Calu3 (cell line): ENCODE measurements at regions not wholly inside any gene's neighbourhood (a gene's known extent, or its start where the extent isn't known, plus 50 kb on each side); places are given as distances from the start of the nearest gene placed in this dataset.

Source experiments
- BruUV-seq: library from RNA; stranded (reverse); fragments of 400-500 nt; replicated peaks from 2 replicates; lab custom pipeline; 2021; lab: Mats Ljungman, UMichigan
- CTCF ChIA-PET: fragments of 300-600 bp; sonication (Branson Sonifier 250); formaldehyde crosslinking; loops from one replicate; lab custom pipeline; 2022; ENCODE audit warnings: antibody characterized with exemption; lab: Charles Lee
- DNase-seq: peaks from one replicate; pipeline ENCODE4 v3.0.0; 2022
- H3K27ac Mint-ChIP-seq: one replicate; pipeline ENCODE4 v1.8.0; 2022; ENCODE audit warnings: mixed read lengths; ENCODE audit not compliant: unreplicated experiment
- H3K27me3 Mint-ChIP-seq: one replicate; pipeline ENCODE4 v1.8.0; 2022; ENCODE audit warnings: mixed read lengths; ENCODE audit not compliant: unreplicated experiment
- H3K36me3 Mint-ChIP-seq: one replicate; pipeline ENCODE4 v1.8.0; 2022; ENCODE audit warnings: mild to moderate bottlenecking, moderate library complexity, mixed read lengths; ENCODE audit not compliant: insufficient read depth, unreplicated experiment
- H3K4me1 Mint-ChIP-seq: one replicate; pipeline ENCODE4 v1.8.0; 2022; ENCODE audit warnings: mild to moderate bottlenecking, low read depth, mixed read lengths; ENCODE audit not compliant: unreplicated experiment
- H3K4me3 Mint-ChIP-seq: one replicate; pipeline ENCODE4 v1.8.0; 2022; ENCODE audit warnings: mild to moderate bottlenecking, low read depth, moderate library complexity, mixed read lengths; ENCODE audit not compliant: unreplicated experiment
- H3K9me3 Mint-ChIP-seq: one replicate; pipeline ENCODE4 v1.8.0; 2022; ENCODE audit warnings: low read depth, mixed read lengths; ENCODE audit not compliant: unreplicated experiment
- intact Hi-C: fragments of 100-400 bp; cut with micrococcal nuclease; formaldehyde crosslinking; loops from one replicate; pipeline ENCODE4 v1.10.0; 2022; ENCODE audit not compliant: unreplicated experiment
- TF ChIP-seq, protein P1 (sequence below): fragments of 200-600 bp; IDR thresholded peaks from one replicate; pipeline ENCODE4 v1.8.0; 2022; ENCODE audit warnings: antibody characterized with exemption; ENCODE audit not compliant: unreplicated experiment

DNA sequence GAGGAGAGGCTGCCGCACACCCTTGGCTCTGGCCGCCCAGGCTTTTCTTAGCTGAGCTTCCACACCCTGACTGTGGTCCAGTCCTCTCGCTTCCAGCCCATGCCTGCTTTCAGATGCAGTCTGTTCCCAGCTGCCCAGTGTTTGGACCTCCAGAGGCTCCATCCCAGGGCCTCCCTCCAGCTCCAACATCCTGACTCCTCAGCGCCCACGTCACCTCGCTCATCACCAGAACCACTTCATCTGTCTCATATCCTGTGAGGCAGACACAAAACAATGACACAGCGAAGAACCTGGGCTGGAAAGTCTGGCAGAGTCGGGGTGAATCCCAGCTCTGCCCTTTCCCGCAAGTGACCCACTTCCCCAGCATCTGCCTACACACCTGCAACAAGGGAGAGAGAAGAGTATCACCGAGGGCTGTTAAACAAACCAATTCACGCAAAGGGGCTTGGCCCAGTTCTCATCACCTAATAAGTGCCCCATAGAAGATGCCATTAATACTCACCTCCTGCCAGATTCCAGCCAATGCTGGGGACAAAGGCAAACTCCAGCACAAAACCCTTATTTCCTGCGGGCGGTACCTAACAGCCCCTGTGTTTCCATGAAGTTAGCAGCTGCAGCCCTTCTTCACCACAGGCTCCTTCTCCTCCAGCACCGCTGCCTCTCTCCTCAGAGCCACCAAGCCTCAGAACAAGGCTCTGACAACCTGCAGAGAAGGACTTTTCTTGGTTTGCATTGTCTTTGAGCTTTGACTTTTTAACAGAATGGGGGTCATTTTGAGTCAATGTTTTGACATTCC, 133.4 kb upstream of the CDH4 start:
- CTCF ChIA-PET: no interaction called here

DNA sequence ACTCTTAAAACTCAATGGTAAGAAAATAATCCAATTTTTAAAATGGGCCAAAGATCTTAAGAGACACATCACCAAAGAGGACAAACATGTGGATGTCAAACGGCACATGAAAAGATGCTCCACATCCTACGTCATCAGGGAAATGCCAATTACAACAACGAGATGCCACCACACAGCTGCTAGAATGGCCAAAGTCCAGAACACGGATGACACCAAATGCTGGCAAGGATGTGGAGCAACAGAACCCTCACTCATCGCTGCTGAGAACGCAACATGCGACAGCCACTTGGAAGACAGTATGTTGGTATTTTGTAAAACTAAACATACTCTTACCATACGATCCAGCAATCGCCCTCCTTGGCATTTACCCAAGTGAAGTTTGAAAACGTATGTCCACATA, 132.8 kb upstream of the CDH4 start:
- BruUV-seq: no TSS peak
- H3K36me3 Mint-ChIP-seq: no peaks in the 10 kb centered on the region

More for the DNA sequence above, 133.4 kb upstream of the CDH4 start:
- Mint-ChIP-seq H3K27me3 (peaks cover 12% of the 10 kb centered on the region), H3K36me3 (no peaks in the 10 kb centered on the region), H3K4me1 (no peaks in the 10 kb centered on the region), H3K27ac (no peak overlapping the region), H3K9me3 (peaks cover 2% of the 10 kb centered on the region), H3K4me3 (no peak overlapping the region)
- no TSS peak for BruUV-seq
- TF ChIP-seq, protein P1, sequence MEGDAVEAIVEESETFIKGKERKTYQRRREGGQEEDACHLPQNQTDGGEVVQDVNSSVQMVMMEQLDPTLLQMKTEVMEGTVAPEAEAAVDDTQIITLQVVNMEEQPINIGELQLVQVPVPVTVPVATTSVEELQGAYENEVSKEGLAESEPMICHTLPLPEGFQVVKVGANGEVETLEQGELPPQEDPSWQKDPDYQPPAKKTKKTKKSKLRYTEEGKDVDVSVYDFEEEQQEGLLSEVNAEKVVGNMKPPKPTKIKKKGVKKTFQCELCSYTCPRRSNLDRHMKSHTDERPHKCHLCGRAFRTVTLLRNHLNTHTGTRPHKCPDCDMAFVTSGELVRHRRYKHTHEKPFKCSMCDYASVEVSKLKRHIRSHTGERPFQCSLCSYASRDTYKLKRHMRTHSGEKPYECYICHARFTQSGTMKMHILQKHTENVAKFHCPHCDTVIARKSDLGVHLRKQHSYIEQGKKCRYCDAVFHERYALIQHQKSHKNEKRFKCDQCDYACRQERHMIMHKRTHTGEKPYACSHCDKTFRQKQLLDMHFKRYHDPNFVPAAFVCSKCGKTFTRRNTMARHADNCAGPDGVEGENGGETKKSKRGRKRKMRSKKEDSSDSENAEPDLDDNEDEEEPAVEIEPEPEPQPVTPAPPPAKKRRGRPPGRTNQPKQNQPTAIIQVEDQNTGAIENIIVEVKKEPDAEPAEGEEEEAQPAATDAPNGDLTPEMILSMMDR: no peak
- intact Hi-C loops: no loop called here
- no peak for DNase-seq

DNA sequence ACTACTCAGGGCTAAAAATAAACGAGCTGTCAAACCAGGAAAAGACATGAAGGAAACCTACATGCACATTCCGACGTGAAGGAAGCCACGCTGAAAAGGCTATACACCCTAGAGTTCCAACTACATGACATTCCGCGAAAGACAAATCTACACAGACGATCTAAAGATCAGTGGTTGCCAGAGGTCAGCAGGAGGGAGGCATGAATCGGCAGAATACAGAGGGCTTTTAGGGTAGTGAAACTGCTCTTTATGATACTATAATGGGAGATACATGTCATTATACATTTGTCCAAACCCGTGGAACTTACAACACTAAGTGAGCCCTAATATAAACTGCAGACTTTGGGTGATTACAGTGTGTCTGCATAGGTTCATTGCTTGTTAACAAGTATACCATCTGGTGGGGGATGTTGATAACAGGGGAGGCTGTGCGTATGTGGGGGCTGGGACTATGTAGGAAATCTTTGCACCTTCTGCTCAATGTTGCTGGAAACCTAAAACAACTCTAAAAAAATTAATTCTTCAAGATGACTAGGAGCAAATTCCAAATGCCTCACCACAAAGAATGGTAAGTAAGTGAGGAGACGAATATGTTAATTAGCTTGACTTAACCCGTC, 132.2 kb upstream of the CDH4 start:
- Mint-ChIP-seq H3K27ac (no peak overlapping the region), H3K4me1 (no peaks in the 10 kb centered on the region), H3K9me3 (peaks cover 2% of the 10 kb centered on the region), H3K36me3 (no peaks in the 10 kb centered on the region), H3K4me3 (no peak overlapping the region), H3K27me3 (peaks cover 12% of the 10 kb centered on the region)
- no peak for DNase-seq
- BruUV-seq: no TSS peak
- CTCF ChIA-PET: interaction anchor here (0.5 kb wide), 1 partner anchor 109 kb away, joined by 3 read pairs; no protein-coding TSS in a partner anchor
- TF ChIP-seq, protein P1: no peak
- intact Hi-C loops: loop anchor here (1.0 to 2.0 kb wide), 3 partner anchors 109 to 1171 kb away; no protein-coding TSS in a partner anchor

More for the DNA sequence above, 132.8 kb upstream of the CDH4 start:
- Mint-ChIP-seq H3K9me3 (peaks cover 2% of the 10 kb centered on the region), H3K4me3 (no peak overlapping the region), H3K27ac (no peak overlapping the region), H3K27me3 (peaks cover 12% of the 10 kb centered on the region), H3K4me1 (no peaks in the 10 kb centered on the region)
- CTCF ChIA-PET: no interaction called here
- DNase-seq: no peak
- intact Hi-C loops: no loop called here
- TF ChIP-seq, protein P1: no peak

DNA sequence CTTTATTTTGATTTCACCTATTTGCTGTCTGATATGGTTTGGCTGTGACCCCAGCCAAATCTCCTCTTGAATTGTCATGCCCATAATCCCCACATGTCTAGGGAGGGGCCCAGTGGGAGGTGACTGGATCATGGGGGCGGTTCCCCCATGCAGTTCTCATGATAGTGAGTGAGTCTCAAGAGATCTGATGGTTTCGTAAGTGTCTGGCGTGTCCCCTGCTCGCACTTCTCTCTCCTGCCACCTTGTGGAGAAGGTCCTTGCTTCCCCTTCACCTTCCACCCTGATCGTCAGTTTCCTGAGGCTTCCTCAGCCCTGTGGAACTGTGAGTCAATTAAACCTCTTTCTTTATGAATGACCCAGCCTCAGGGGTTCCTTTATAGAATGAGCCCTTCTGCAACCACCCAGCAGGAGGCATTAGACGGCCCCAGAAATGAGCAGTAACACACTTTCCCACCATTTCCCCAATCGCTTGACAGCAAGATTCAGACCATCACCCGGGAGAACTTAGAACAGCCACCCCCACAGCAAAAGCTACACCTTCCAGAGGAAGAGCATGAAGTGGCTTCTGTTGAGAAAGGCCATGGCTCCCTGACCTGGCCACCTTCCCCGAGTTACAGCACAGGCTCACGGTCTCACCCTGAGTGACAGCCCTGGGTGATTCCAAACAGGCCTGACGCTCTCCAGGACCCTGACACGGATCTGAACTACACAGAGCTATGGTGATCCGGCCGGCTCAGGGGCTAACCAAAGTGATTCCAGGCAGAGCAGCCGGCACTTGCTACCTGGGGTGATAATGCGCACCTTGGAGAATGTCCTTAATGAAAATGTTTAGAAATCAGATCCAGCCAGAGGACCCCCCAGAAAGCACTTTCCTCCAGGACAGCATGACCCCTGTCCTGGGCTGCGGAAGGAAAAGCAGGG, 131.2 kb upstream of the CDH4 start:
- BruUV-seq: no TSS peak
- peak; percentile 66 for DNase-seq
- H3K27ac Mint-ChIP-seq: no peak overlapping the region
- H3K36me3 Mint-ChIP-seq: no peaks in the 10 kb centered on the region
- peaks cover 12% of the 10 kb centered on the region for H3K27me3 Mint-ChIP-seq
- no peak overlapping the region for H3K4me3 Mint-ChIP-seq
- CTCF ChIA-PET: interaction anchor here (0.6 kb wide), 1 partner anchor 1201 kb away, joined by 3 read pairs; no protein-coding TSS in a partner anchor
- TF ChIP-seq, protein P1: peak; percentile 62
- H3K9me3 Mint-ChIP-seq: no peaks in the 10 kb centered on the region
- intact Hi-C loops: loop anchor here (1.0 to 2.0 kb wide), 3 partner anchors 108 to 1172 kb away; no protein-coding TSS in a partner anchor
- no peaks in the 10 kb centered on the region for H3K4me1 Mint-ChIP-seq
